ENCODE measurements at regions not wholly inside any gene's neighbourhood (a gene's known extent, or its start where the extent isn't known, plus 50 kb on each side); places are given as distances from the start of the nearest gene placed in this dataset.

GRCh38 chr13:104737713-104738112, 1671.5 kb upstream of the SLC10A2 start:
- Histone ChIP-seq H3K9me3 (no peaks in the 10 kb centered on the region), H3K4me1 (no peaks in the 10 kb centered on the region), H3K4me3 (replicated peaks in 1 of 3) (no peak overlapping the region), H3K36me3 (no peaks in the 10 kb centered on the region), H3K27ac (no peak overlapping the region), H3K27me3 (no peaks in the 10 kb centered on the region)
- TF ChIP-seq CTCF (IDR thresholded peaks at IDR 0.05) (no peak), POLR2A (IDR thresholded peaks at IDR 0.05) (no peak)
- no peak for DNase-seq
- intact Hi-C loops (cut with DNase I), result no loop called here
- WGBS, 2 donors, result 90 to 93% methylated on average over 6 of the region's 6 CpGs

GRCh38 chr13:104733427-104733826, 1667.2 kb upstream of the SLC10A2 start:
- Histone ChIP-seq H3K4me1 (no peaks in the 10 kb centered on the region), H3K9me3 (peaks cover 1% of the 10 kb centered on the region), H3K27ac (no peak overlapping the region), H3K36me3 (no peaks in the 10 kb centered on the region), H3K4me3 (replicated peaks in 1 of 3) (no peak overlapping the region), H3K27me3 (no peaks in the 10 kb centered on the region)
- intact Hi-C loops (cut with DNase I), result no loop called here
- no peak for DNase-seq
- WGBS, 2 donors, result 90 to 93% methylated on average over 1 of the region's 1 CpG
- TF ChIP-seq CTCF (IDR thresholded peaks at IDR 0.05), result no peak
- TF ChIP-seq POLR2A (IDR thresholded peaks at IDR 0.05), result no peak

DNA sequence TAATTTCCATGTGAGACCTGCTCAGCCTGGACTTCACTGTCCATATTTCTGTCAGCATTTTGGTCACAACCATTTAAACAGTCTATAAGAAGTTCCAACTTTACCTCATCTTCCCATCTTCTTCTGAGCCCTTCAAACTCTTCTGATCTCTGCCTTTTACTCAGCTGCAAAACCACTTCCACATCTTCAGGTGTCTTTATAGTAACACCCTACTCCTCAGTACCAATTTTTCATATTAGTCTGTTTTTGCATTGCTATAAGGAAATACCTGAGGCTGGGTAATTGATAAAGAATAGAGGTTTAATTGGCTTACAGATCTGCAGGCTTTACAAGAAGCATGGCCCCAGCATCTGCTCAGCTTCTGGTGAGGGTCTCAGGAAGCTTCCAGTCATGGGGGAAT, 1648.9 kb upstream of the SLC10A2 start:
- no peak overlapping the region for H3K27ac ChIP-seq
- no peaks in the 10 kb centered on the region for H3K9me3 ChIP-seq
- H3K4me1 ChIP-seq, result no peaks in the 10 kb centered on the region
- intact Hi-C loops (cut with DNase I), result no loop called here
- TF ChIP-seq POLR2A (IDR thresholded peaks at IDR 0.05) (no peak), CTCF (IDR thresholded peaks at IDR 0.05) (no peak)
- DNase-seq, result no peak
- H3K4me3 ChIP-seq (replicated peaks in 1 of 3), result no peak overlapping the region
- no peaks in the 10 kb centered on the region for H3K27me3 ChIP-seq
- no peaks in the 10 kb centered on the region for H3K36me3 ChIP-seq

DNA sequence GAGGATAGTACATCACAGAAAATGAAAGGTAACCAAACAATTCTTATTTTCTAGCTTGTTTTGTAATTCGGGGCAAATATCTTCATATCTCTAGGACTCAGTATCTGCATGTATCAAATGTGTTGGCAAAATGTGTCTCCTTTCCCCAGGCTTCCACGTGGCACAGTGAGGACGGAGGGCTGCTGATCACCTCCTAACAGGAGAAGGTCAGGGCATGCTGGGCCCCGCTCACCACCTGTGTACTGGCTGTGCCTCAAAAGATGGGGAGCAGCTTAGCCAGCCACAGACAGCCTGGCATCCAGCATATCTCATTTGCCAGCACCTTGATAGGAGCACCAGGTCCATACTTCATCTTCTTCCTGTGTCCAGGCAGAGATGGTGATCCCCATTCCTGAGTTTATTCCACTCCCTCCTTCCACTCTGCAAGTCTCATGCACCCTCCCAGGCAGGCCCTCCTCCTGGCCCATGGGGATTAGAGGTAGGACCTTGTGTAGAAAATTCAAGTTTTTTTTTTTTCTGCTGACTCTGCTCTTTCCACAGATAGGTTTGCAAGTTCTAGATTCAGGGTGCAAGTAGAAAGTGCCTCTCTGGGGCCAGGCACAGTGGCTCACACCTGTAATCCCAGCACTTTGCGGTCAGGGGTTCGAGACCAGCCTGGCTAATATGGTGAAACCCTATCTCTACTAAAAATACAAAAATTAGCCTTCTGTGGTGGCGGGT, 1639.0 kb upstream of the SLC10A2 start:
- H3K36me3 ChIP-seq, result no peaks in the 10 kb centered on the region
- TF ChIP-seq CTCF (IDR thresholded peaks at IDR 0.05) (no peak), POLR2A (IDR thresholded peaks at IDR 0.05) (no peak)
- DNase-seq, result no peak

DNA sequence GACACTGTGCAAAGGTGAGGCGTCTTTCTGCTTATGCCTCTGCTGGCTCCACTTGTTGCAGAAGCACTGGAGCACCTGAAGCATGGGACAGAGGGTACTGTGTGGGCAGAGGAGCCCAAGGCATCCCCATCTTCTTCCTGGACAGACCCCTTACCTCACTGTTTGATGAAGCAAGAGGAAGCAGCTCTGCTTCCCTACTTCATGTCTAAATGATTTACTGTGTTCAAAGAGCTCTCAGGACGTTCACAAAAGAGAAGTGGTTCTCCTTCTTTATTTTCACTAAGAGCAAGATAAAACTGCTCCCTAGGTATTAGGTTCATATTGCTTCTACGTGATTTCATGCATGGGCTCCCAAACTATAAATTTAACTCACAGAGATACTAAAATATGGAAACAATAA, 1635.4 kb upstream of the SLC10A2 start:
- no peaks in the 10 kb centered on the region for H3K36me3 ChIP-seq
- H3K27me3 ChIP-seq, result no peaks in the 10 kb centered on the region
- WGBS, 2 donors, result 47 to 56% methylated on average over 3 of the region's 3 CpGs
- no peaks in the 10 kb centered on the region for H3K4me1 ChIP-seq
- H3K9me3 ChIP-seq, result no peaks in the 10 kb centered on the region
- TF ChIP-seq CTCF (IDR thresholded peaks at IDR 0.05), result no peak
- TF ChIP-seq POLR2A (IDR thresholded peaks at IDR 0.05), result no peak
- DNase-seq, result no peak
- H3K27ac ChIP-seq, result no peak overlapping the region
- H3K4me3 ChIP-seq (replicated peaks in 1 of 3), result no peak overlapping the region
- intact Hi-C loops (cut with DNase I), result no loop called here

More for the DNA sequence above, 1639.0 kb upstream of the SLC10A2 start:
- intact Hi-C loops (cut with DNase I), result no loop called here
- Histone ChIP-seq H3K4me3 (replicated peaks in 1 of 3) (no peak overlapping the region), H3K27me3 (no peaks in the 10 kb centered on the region), H3K4me1 (no peaks in the 10 kb centered on the region), H3K9me3 (no peaks in the 10 kb centered on the region), H3K27ac (no peak overlapping the region)
- 87 to 91% methylated on average over 7 of the region's 7 CpGs for whole genome bisulfite sequencing, 2 donors

Data from thyroid gland (tissue), 4 donors.